ENCODE measurements at regions not wholly inside any gene's neighbourhood (a gene's known extent, or its start where the extent isn't known, plus 50 kb on each side); places are given as distances from the start of the nearest gene placed in this dataset.

- no peak for TF ChIP-seq EP300 (conservative IDR thresholded peaks at IDR 0.05; ENCODE audit: poor library complexity, severe bottlenecking)
- no peak for TF ChIP-seq CTCF (IDR thresholded peaks at IDR 0.05; ENCODE audit: poor library complexity, severe bottlenecking)
- no peak for TF ChIP-seq EZH2 (IDR thresholded peaks at IDR 0.05; ENCODE audit: borderline replicate concordance, insufficient read depth, low read length, poor library complexity, severe bottlenecking)
- no peak for TF ChIP-seq SMC3 (conservative IDR thresholded peaks at IDR 0.05; ENCODE audit: poor library complexity)
These were observed 695.7 kb upstream of the GALNTL6 start for GRCh38 chr4:171117457-171117856.
